Liver (tissue), 8 donors: ENCODE measurements at regions not wholly inside any gene's neighbourhood (a gene's known extent, or its start where the extent isn't known, plus 50 kb on each side); places are given as distances from the start of the nearest gene placed in this dataset.

ENCODE experiments used
- DNase-seq: peaks from one replicate; pipeline ENCODE4 v3.0.0-alpha.2; 2017; ENCODE audit warnings: low spot score
- H3K27ac ChIP-seq, 2 donors: one replicate each; pipeline ENCODE4 v1.7.0; 2013; ENCODE audit warnings: inconsistent platforms in 2 of 2, low read length in 2 of 2, control low read depth in 1 of 2, low read depth in 1 of 2, mild to moderate bottlenecking in 1 of 2
- H3K27me3 ChIP-seq, 4 donors: one replicate each; pipeline versions ENCODE4 v1.6.1 to v1.7.0; 2013; ENCODE audit warnings: low read length in 3 of 4, inconsistent platforms in 1 of 4, mild to moderate bottlenecking in 1 of 4, moderate library complexity in 1 of 4; ENCODE audit not compliant: control insufficient read depth in 4 of 4, insufficient read depth in 4 of 4
- H3K36me3 ChIP-seq, 4 donors: one replicate each; pipeline versions ENCODE4 v1.6.1 to v1.7.0; 2013; ENCODE audit warnings: low read length in 3 of 4, mild to moderate bottlenecking in 3 of 4, low read depth in 1 of 4, moderate library complexity in 1 of 4; ENCODE audit not compliant: control insufficient read depth in 4 of 4, insufficient read depth in 3 of 4
- H3K4me1 ChIP-seq, 4 donors: one replicate each; pipeline versions ENCODE4 v1.6.1 to v1.7.0; 2013; ENCODE audit warnings: low read length in 3 of 4, mild to moderate bottlenecking in 3 of 4, moderate library complexity in 1 of 4; ENCODE audit not compliant: control insufficient read depth in 4 of 4, insufficient read depth in 4 of 4
- H3K4me3 ChIP-seq, 3 donors: one replicate each; pipeline versions ENCODE4 v1.6.1 to v1.7.0; 2013; ENCODE audit warnings: low read length in 3 of 3, control low read depth in 1 of 3, low read depth in 1 of 3, mild to moderate bottlenecking in 1 of 3
- H3K9ac ChIP-seq, 2 donors: one replicate each; pipeline ENCODE4 v1.7.0; 2013; ENCODE audit warnings: low read length in 2 of 2, mild to moderate bottlenecking in 2 of 2, moderate library complexity in 2 of 2, control low read depth in 1 of 2, low read depth in 1 of 2
- H3K9me3 ChIP-seq, 4 donors: one replicate each; pipeline versions ENCODE4 v1.6.1 to v1.7.0; 2013; ENCODE audit warnings: low read length in 3 of 4; ENCODE audit not compliant: control insufficient read depth in 4 of 4
- ATF3 ChIP-seq: IDR thresholded peaks from 2 replicates; pipeline ENCODE4 v1.6.1; 2016; ENCODE audit warnings: antibody characterized with exemption
- EGR1 ChIP-seq, 2 donors: IDR thresholded peaks; 2 replicates each; pipeline ENCODE4 v1.6.1; 2016 to 2018; ENCODE audit warnings: antibody characterized with exemption in 2 of 2, low read depth in 2 of 2
- FOXA1 ChIP-seq: IDR thresholded peaks from 2 replicates; pipeline ENCODE4 v1.6.1; 2016; ENCODE audit warnings: antibody characterized with exemption
- FOXA2 ChIP-seq: IDR thresholded peaks from 2 replicates; pipeline ENCODE4 v1.6.1; 2016; ENCODE audit warnings: antibody characterized with exemption
- GABPA ChIP-seq, 2 donors: IDR thresholded peaks in 1 of 2; conservative IDR thresholded peaks in 1 of 2; 2 replicates each; pipeline ENCODE4 v1.6.1; 2016; ENCODE audit warnings: antibody characterized with exemption in 2 of 2, mild to moderate bottlenecking in 1 of 2, moderate library complexity in 1 of 2
- HNF4A ChIP-seq, 2 donors: conservative IDR thresholded peaks; 2 replicates each; pipeline ENCODE4 v1.6.1; 2016; ENCODE audit warnings: antibody characterized with exemption in 2 of 2, mild to moderate bottlenecking in 2 of 2
- HNF4G ChIP-seq: IDR thresholded peaks from 2 replicates; pipeline ENCODE4 v1.6.1; 2016; ENCODE audit warnings: antibody characterized with exemption
- JUND ChIP-seq, 2 donors: IDR thresholded peaks; 2 replicates each; pipeline ENCODE4 v1.6.1; 2016; ENCODE audit warnings: antibody characterized with exemption in 2 of 2
- MAX ChIP-seq: IDR thresholded peaks from 2 replicates; pipeline ENCODE4 v1.6.1; 2016; ENCODE audit warnings: antibody characterized with exemption
- NR2F2 ChIP-seq: IDR thresholded peaks from 2 replicates; pipeline ENCODE4 v1.6.1; 2016; ENCODE audit warnings: antibody characterized with exemption
- RAD21 ChIP-seq, 2 donors: IDR thresholded peaks; 2 replicates each; pipeline ENCODE4 v1.6.1; 2016; ENCODE audit warnings: antibody characterized with exemption in 2 of 2, mild to moderate bottlenecking in 2 of 2
- REST ChIP-seq: IDR thresholded peaks from 2 replicates; pipeline ENCODE4 v1.6.1; 2016; ENCODE audit warnings: antibody characterized with exemption, mild to moderate bottlenecking
- RXRA ChIP-seq, 2 donors: IDR thresholded peaks; 2 replicates each; pipeline ENCODE4 v1.6.1; 2017 to 2018; ENCODE audit warnings: antibody characterized with exemption in 2 of 2, mild to moderate bottlenecking in 1 of 2
- SP1 ChIP-seq: IDR thresholded peaks from 2 replicates; pipeline ENCODE4 v1.6.1; 2018; ENCODE audit warnings: antibody characterized with exemption, mild to moderate bottlenecking
- TAF1 ChIP-seq: conservative IDR thresholded peaks from 2 replicates; pipeline ENCODE4 v1.6.1; 2016; ENCODE audit warnings: antibody characterized with exemption, mild to moderate bottlenecking
- YY1 ChIP-seq: IDR thresholded peaks from 2 replicates; pipeline ENCODE4 v1.6.1; 2016; ENCODE audit warnings: antibody characterized with exemption, mild to moderate bottlenecking
- ZBTB33 ChIP-seq: IDR thresholded peaks from 2 replicates; pipeline ENCODE4 v1.6.1; 2016; ENCODE audit warnings: antibody characterized with exemption
- WGBS: extraction: QIAGEN DNeasy Blood & Tissue Kit; methylation state at CpG from one replicate; pipeline ENCODE4 v1.1.7; 2013; 5-methylcytosine and 5-hydroxymethylcytosine counted together
- TF ChIP-seq, protein P1 (sequence below): fragments of 150-350 bp; IDR thresholded peaks from 2 replicates; pipeline ENCODE4 v1.5.1; 2017; ENCODE audit warnings: improper control_type of control experiment, low read depth, low read length; ENCODE audit not compliant: missing input control
- donor health status: healthy.
- donor health status: healthy.
- donor health status: healthy.
- donor health status: healthy.
- donor health status: healthy.

GRCh38 chr5:107774316-107774715 lies 103.6 kb upstream of the EFNA5 start (continued):
- TF ChIP-seq, protein P1, sequence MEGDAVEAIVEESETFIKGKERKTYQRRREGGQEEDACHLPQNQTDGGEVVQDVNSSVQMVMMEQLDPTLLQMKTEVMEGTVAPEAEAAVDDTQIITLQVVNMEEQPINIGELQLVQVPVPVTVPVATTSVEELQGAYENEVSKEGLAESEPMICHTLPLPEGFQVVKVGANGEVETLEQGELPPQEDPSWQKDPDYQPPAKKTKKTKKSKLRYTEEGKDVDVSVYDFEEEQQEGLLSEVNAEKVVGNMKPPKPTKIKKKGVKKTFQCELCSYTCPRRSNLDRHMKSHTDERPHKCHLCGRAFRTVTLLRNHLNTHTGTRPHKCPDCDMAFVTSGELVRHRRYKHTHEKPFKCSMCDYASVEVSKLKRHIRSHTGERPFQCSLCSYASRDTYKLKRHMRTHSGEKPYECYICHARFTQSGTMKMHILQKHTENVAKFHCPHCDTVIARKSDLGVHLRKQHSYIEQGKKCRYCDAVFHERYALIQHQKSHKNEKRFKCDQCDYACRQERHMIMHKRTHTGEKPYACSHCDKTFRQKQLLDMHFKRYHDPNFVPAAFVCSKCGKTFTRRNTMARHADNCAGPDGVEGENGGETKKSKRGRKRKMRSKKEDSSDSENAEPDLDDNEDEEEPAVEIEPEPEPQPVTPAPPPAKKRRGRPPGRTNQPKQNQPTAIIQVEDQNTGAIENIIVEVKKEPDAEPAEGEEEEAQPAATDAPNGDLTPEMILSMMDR: no peak

DNA sequence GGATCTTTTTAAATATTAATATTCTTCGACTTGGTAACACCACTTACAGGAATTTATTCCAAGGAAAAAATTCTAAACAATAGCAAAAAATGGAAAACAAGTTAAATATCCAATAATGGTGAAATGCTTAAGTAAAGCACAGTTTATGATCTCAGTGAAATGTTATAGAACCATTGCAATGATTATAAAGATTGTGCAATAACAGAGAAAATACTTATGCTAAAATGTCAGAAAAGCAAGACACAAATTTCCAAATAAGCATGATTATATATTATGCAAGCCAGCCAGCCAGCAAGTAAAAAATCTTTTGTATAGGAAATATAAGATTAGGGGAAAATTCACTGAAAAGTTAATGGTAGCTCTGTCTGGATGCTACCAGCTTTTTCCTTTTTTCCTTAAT lies 102.7 kb upstream of the EFNA5 start:
- peaks cover 0 to 2% (median 0%) of the 10 kb centered on the region in 4 donors for H3K27me3 ChIP-seq
- DNase-seq: no peak
- no peak overlapping the region for H3K27ac ChIP-seq
- no peak overlapping the region for H3K4me3 ChIP-seq
- WGBS: 77% methylated on average over 1 of the region's 1 CpG
- H3K4me1 ChIP-seq: no peaks in the 10 kb centered on the region
- TF ChIP-seq ZBTB33 (no peak), GABPA (IDR thresholded peaks at IDR 0.05 in 1 of 2, conservative IDR thresholded peaks at IDR 0.05 in 1 of 2) (no peak), EGR1 (IDR thresholded peaks at IDR 0.05; ENCODE audit: low read depth in 2 of 2) (no peak), JUND (IDR thresholded peaks at IDR 0.05) (no peak), NR2F2 (no peak), MAX (no peak), FOXA2 (no peak), YY1 (no peak), HNF4A (conservative IDR thresholded peaks at IDR 0.05) (no peak), ATF3 (no peak), RXRA (IDR thresholded peaks at IDR 0.05) (no peak), RAD21 (IDR thresholded peaks at IDR 0.05) (no peak), HNF4G (no peak), SP1 (no peak), TAF1 (no peak), REST (no peak), FOXA1 (no peak)
- TF ChIP-seq, protein P1: no peak
- H3K36me3 ChIP-seq: no peaks in the 10 kb centered on the region
- no peaks in the 10 kb centered on the region for H3K9me3 ChIP-seq
- H3K9ac ChIP-seq: no peak overlapping the region
